HG02885 (cell line): ENCODE measurements at regions not wholly inside any gene's neighbourhood (a gene's known extent, or its start where the extent isn't known, plus 50 kb on each side); places are given as distances from the start of the nearest gene placed in this dataset.
"Not testable (repeated sequence)": the region's sequence is repeated elsewhere in the genome, so short reads cannot be mapped to it uniquely, and the experiment has no call there.

Source experiments
- ATAC-seq: cut with Tn5 transposase; IDR thresholded peaks from one replicate; pipeline ENCODE4 v1.9.1; 2021; ENCODE audit warnings: mild to moderate bottlenecking; ENCODE audit not compliant: unreplicated experiment, poor library complexity

DNA sequence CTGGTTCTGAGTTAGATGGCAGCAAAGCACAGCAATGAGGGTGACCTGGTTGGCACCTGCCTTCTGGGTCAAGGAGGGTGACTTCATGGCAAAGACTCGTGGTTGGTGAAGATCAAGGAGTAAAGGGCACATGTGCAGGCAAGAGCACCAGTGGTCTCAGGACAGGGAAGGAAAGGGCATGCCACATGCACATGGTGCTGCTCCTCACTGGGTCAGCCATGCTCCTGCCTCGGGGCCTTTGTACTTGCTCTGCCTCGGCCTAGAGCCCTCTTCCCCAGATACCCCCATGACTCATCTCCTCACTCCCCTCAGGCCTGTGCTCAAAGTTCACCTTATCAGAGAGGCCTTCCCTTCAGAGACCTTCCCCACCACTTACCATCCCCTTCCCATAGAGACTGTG, 106.7 kb upstream of the KDM7A start:
- no peak for ATAC-seq

DNA sequence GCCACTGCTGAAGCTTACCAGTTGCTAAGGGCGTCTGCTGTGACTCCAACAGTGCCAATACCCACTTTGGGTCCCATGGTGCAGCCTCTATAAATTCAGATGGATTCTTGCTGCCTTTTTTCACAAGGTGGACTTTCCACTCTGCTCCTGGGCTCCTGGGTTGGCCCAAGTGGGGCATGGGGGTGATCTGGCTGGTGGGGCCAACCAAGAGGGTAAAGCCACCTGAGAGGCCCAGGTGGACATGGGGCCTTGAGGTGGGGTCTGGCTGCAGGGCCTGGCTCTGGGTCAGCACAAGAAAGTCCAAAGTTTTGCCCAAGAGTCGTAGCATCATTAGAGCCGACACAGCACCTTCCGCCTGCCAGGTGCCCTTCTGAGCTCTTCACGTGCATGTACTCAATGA, 105.2 kb upstream of the KDM7A start:
- no peak for ATAC-seq

DNA sequence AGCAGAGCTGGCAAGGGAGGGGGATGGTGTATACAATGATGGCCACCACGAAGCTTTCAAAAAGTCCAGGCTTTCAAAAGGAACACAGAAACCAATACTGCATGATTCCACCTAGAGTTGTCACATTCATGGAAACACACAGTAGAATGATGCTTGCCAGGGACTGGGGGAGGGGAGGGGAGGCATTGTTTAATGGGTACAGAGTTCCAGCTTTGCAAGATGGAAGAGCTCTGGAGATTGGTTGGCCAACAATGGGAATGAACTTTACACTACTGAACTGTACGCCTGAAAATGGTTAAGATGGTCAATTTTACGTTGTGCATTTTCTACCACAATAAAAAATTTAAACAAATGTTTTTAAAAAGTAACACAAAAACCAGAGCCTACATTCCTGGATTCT, 104.5 kb upstream of the KDM7A start:
- ATAC-seq, result no peak

DNA sequence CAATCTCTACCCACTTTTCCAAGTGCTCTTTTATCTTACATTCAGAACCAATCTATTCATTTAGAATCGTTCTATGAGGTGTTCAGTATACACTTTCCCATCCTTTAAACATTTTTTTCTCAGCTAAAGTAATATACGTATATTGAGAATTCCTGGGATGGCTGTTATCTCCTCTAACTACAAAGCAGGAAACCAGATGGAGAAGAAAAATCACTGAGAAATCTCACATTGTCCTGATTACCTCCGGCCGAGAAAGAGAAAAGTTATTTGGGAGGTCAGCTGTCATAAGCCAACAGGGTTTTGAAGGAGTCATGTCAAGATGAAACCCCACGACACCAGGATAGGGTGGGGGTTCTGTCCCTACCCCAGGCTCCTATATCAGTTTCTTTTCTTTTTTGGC, 99.2 kb upstream of the KDM7A start:
- ATAC-seq, result no peak

DNA sequence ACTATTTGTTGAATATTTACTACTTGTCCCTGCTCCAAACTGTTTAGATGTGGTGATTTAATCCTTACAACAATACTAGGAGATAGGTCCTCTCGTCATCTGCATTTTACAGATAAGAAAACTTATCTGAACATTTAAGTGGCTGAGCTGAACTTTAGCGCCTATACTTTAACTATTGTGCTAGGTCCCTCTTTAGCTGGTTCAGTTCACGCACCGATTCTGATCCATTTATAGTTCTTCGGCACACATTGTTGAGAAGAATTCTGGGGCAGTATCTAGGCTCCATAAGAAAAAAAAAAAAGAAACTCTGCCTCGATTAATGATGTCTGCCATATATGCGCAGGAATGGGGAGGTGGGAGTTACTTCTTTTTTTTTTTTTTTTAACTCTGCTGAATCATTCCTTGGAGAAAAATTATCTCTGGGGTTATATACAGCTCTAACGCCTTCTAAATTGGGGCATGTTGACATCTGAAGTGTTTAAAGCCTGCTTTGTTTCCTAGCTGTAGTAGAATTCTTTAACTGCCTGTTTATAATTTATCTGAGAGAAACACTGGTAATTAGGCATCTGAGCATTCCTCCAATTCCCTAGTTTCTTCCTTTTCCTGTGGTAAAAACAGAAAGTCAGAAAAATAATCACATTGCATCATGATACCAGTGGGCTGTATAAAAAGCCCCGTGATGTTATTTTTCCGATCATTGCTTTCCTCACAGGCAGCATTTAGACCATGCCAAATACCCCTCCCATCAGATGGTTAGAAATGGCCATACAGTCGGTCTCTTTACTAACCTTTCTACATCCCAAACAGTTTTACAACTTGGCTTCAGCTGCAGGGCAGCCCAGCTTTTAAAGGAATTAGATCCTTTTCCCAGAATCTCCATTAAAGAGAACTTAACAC, 98.5 kb upstream of the KDM7A start:
- ATAC-seq, result no peak

DNA sequence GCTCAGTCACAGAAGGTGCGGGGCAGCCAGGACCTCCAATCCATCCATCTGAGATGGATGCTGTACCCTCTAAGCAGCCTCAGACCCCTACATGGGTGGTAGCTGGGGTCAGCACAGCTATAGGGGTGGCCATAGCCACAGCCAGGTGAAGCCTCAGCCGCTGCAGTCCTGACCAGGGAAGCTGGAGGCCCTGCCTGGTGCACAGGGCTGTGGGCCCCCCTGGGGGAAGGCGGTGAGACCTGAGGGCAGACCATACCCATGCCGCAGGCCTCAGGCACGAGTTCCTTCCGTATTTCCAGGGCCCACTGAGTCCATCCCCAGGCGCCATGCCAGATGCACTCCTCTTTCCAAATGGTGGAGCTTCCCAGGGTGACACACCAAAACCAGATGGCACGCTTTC, 96.6 kb upstream of the KDM7A start:
- no peak for ATAC-seq

DNA sequence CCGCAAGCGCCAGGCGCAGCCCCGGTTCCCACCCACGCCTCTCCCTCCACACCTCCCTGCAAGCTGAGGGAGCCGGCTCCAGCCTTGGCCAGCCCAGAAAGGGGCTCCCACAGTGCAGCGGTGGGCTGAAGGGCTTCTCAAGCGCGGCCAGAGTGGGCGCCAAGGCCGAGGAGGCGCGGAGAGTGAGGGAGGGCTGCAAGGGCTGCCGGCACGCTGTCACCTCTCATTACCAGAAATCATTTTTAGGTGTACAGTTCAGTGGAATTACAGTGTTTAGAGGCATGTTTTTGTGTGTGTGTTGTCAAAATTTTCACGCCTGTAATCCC, 94.8 kb upstream of the KDM7A start:
- not testable (repeated sequence) for ATAC-seq

DNA sequence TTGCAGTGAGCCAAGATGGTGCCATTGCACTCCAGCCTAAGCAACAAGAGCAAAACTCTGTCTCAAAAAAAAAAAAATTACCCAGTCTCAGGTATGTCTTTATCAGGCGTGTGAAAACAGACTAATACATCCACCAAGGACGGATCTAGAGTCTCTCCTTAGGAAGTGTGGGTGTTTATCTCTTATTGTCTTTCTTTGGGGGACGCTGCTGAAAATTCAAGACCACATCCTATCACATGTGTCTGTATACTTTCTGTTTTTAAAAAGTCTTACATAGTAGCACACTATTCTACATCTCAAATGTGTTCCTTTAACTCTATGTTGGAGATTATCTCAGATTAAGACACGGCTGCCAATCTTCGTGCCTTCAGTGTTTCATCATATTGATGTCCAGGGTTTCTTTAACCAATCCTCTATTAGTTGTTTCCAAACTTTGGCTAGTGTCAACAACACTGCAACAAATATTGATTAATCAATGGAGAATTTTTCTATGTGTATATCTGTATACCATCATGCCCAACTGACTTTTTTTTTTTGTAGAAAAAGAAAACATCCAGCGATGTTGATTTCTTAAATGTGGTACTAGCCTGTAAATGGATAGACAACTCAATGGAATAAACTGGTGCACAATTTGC, 92.3 kb upstream of the KDM7A start:
- no peak for ATAC-seq

DNA sequence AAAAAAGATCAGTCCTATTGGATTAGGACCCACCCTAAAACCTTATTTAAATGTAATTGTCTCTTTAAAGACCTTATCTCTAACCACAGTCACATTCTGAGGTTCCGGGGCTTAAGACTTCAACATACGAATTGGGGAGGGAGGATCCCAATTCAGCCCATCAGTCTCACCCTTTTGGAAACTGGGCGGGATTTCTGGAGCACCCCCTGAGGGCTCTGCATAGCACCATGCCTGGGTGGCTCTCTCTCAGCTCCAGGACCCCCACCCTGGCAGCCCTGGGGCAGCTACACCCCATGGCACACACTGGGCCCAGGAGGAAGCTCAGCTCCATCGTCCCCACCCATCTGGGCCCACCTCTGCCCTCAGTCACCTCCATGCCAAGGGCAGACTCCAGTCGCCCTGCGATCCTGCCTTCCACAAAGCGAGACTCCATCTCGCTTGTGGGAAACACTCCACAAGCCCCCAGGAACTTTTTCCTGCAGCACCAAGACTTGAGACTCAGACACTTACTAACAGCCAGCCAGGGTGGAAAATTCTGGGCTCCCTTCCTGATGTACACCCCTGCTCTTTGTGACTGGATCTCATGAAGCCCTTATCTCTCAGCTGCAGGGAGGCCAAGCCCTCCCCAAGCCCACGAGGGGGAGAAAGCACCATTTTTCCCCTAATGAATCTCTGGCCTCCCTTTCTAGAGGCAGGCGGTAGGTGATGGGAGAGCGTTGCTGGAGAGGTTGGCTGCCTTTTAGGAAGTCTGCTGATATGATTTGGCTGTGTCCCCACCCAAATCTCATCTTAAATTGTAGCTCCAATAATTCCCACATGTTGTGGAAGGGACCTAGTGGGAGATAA, 90.8 kb upstream of the KDM7A start:
- no peak for ATAC-seq

DNA sequence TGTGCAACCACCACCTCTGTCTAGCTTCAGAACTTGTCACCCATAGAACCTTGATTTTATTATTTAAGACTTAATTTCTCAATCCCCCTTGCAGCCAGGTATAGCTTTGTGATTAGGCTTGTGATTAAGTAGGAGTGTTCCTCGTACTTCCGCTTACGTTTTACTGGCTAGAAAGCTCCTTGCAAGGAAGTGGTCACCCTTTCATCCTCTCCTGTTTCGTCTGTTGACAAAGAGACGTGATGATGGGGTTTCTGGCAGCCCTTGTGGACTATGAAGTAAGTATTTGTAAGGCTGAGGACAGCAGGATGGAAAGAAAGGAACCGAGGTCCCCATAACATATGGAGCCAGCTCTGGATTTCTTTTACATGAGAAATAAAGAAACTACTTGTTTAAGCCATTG, 86.5 kb upstream of the KDM7A start:
- ATAC-seq, result no peak

DNA sequence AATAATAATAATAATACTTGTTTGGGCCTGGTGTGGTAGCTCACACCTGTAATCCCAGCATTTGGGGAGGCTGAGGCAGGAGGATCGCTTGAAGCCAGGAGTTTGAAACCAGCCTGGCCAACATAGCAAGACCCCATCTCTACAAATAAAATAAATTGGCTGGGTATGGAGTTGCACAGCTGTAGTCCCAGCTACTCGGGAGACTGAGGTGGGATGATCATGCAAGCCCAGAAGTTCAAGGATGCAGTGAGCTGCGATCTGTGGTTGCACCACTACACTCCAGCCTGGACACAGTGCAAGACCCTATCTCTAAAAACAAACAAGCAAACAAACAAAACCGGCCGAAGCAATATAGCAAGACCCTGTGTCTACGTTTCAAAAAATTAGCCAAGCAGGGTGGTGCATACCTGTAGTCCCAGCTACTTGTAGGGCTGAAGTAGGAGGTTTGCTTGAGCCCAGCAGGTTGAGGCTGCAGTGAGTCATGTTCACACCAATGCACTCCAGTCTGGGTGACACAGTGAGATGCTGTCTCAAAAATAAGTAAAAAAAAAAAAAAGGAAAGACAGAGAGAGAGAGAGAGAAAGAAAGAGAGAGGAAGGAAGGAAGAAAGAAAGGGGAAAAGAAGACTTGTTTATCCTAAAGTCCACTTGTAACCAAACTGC, 85.6 kb upstream of the KDM7A start:
- no peak for ATAC-seq

DNA sequence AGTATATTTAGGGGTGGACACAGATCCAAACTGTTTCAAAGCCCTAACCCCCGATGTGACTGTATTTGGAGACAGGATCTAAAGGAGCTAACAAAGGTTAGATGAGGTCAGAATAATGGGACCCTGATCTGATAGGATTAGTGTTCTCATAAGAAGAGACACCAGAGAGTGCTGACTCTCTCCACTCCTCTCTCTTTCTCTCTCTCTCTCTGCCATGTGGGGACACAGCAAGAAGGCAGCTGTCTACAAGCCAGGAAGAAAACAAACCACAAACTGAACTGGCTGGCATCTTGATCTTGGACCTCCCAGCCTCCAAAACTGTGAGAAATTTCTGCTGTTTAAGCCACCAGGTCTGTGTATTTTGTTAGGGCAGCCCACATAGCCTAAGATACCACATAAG, 84.7 kb upstream of the KDM7A start:
- ATAC-seq, result no peak

DNA sequence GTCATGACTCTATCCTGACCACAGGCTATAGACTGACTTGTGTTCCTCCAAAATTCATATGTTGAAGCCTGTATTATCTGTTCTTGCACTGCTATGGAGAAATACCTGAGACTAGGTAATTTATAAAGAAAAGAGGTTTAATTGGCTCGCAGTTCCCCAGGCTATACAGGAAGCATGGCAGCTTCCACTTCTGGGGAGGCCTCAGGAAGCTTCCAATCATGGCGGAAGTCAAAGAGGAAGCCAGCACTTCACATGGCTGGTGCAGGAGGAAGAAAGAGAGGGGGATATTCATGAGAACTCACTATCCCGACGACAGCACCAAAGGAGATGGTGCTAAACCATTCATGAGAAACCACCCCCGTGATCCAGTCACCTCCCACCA, 84.3 kb upstream of the KDM7A start:
- no peak for ATAC-seq

DNA sequence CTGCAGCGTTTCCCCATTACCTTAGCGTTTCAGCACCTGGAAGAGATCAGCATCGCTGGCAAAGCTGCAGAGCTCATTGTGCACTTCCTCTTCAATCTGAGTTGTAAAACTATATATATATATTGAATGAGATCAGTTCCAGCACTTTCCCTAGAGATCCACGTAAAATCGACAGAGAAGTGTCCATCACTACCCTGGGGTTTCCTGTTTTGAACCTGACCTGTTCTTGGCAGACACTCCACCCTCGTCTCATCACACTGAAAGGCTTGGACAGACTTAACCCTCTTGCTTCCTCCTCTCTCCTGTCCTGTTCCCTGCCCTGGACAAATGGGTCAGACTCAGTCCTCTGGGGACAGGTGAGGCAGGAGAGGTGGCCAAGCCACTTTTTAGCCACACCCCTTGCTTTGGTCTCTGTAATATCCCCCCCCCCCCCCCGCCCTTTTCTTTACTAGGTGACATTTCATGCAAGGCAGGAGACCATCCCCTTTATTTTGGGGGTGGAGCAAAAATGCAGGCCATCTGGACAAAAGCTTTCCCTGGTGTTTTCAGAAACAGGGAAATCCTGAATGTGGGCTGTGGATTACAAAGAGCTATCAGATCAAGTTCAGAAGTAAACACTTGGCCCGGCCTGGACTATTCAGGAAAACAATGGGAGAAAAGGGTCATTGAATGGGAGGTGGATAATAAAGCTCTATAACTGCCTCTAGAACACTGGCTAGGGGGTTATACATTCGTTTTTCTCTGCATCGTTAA, 83.7 kb upstream of the KDM7A start:
- ATAC-seq, result no peak

DNA sequence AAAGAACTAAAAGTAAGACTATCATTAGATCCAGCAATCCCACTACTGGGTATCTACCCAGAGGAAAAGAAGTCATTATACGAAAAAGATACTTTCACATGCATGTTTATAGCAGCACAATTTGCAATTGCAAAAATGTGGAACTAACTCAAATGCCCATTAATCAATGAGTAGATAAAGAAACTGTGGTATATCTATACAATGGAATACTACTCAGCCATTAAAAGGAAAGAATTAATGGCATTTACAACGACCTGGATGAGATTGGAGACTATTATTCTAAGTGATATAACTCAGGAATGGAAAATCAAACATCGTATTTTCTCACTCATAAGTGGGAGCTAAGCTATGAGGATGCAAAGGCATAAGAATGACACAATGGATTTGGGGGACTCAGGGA, 80.5 kb upstream of the KDM7A start:
- ATAC-seq, result not testable (repeated sequence)

DNA sequence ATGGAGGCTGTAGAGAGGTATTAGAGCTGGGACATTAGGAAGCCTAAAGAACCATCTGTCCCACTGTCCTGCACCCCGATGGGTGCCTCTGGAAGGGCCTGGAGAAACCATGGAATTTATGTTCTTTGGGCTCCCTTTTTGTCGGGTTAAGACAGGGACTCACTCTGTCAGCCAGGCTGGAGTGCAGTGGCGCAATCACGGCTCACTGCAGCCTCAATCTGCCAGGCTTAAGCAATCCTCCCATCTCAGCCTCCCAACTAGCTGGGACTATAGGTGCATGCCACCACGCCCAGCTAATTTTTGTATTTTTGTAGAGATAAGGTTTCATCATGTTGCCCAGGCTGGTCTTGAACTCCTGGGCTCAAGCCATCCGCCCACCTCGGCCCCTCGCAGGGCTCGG, 78.2 kb upstream of the KDM7A start:
- not testable (repeated sequence) for ATAC-seq

DNA sequence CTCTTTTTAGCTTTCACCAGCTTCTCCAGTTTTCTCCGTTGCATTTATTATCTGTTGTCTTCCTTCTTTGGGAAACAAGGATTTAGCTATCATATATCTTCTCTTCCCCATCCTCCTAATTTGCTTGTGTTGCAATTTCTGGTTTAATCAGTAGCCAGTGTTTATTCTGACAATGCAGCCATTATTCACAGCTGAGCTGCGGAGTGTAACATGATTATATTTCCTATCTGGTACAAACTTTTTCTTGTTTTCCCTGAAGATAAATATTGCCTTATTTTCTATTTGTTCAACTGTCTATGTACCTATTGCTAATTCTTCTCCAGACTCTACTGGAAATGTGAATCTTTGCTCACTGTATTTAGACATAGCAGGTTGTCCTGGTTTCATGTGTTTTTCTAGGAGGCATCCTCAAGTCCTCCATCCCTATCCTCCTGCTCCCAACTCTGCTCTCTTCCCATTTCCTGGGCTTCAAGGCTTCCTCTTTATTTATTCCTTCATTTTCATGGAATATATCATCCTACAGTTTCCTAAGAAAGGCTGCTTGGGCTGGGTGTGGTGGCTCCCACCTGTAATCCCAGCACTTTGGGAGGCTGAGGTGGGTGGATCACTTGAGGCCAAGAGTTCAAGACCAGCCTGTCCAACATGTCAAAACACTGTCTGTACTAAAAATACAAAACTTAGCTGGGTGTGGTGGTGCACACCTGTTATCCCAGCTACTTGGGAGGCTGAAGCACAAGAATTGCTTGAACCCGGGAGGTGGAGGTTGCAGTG, 72.4 kb upstream of the KDM7A start:
- no peak for ATAC-seq

DNA sequence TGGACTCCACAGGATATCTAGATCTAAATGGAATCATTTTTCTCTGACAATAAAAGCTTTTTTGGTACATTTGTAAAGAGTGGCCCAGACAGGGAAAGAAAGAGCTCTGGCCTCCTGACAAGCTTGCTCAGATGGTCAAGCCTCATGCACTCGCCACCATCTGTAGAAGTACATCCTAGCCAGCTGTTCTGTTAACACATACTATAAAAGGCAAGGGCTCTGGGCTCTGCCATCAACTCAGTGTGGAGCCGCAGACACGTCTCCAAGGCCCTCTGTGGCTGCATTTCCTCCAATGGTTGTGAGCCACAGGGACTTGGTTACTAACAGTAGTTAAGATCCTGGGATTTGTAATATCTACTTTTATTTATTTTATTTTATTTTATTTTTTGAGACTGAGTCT, 70.8 kb upstream of the KDM7A start:
- ATAC-seq, result no peak

DNA sequence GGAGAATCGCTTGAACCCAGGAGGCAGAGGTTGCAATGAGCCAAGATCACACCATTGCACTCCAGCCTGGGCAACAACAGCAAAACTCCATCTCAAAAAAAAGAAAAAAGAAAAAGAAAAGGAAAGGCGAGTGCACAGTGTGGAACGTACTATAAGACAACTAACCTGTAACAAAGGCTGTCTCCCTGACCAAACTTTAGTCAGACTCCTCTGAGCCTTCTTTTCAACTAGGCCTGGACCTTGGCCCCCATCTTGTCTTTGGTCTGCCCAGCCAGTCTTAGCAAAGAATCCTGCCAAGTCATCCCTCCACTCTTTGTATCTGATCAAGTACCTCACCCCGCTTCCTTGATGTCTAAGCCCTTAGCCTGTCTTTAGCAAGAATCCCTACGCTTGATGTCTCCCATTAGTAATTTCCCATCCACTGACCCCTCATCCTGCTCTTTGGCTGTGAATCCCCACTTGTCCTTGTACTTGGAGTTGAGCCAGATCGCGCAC, 68.9 kb upstream of the KDM7A start:
- no peak for ATAC-seq
